A549 (cell line): ENCODE measurements at regions not wholly inside any gene's neighbourhood (a gene's known extent, or its start where the extent isn't known, plus 50 kb on each side); places are given as distances from the start of the nearest gene placed in this dataset.

Source experiments
- CBX8 ChIP-seq: fragments of 200-600 bp; sonication (generic); IDR thresholded peaks from 2 replicates; pipeline ENCODE4 v1.6.1; 2016
- CHD4 ChIP-seq: fragments of 200-600 bp; sonication (generic); IDR thresholded peaks from 2 replicates; pipeline ENCODE4 v1.6.1; 2016; ENCODE audit warnings: antibody characterized with exemption, mild to moderate bottlenecking, borderline replicate concordance
- RCOR1 ChIP-seq: fragments of 150-350 bp; IDR thresholded peaks from 2 replicates; pipeline ENCODE4 v1.6.1; 2014; ENCODE audit warnings: antibody characterized with exemption, low read length, low read depth
- RFX5 ChIP-seq: fragments of 450-650 bp; IDR thresholded peaks from 2 replicates; pipeline ENCODE4 v1.7.1; 2014; ENCODE audit warnings: antibody characterized with exemption, mild to moderate bottlenecking, moderate library complexity

GRCh38 chr10:91564508-91564907, 68.4 kb downstream of the PPP1R3C start (continued):
- TF ChIP-seq RCOR1 (no peak), CBX8 (no peak), RFX5 (no peak), CHD4 (no peak)
